ENCODE measurements at regions not wholly inside any gene's neighbourhood (a gene's known extent, or its start where the extent isn't known, plus 50 kb on each side); places are given as distances from the start of the nearest gene placed in this dataset.

DNA sequence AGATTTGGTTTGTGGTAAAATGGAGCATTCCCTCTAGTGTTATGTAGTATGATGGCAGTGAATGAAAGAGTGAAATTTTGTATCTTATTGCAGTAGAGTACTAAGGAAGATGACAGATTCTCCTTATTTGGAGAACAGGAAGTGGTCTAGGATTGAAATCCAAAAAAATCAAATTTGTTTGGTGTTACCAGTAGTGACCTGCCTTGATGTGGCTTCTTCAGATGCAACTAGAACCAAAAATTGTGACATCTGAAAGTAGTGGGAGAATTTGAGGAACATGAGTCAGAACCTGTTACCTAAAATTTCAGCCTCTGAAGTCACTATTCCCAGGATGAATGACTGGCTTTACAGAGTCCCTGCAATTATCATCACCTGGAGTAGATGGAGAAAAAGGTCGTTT is 165.9 kb downstream of the KLF5 start:
- intact Hi-C loops (cut with DNase I) = no loop called here
- no peak for ATAC-seq

DNA sequence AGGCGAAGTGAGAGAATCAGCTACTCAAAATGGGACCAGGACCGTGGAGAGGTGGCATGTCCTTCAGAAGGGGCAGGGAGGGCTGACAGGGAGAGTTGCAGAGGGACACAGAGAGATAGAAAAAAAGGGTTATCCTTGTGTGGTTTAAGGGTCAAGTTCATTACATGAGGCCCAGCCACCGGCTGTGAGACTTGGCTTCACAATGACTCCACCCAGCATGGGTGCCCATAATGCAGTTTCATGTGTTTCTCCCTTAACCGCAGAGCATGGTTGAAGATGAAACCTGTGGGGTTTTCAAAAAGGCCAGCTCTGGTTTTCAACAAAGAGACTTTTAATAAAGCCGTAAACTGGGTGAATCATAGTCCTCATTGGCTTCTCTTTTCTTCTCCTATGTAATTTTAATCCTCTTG is 164.6 kb downstream of the KLF5 start:
- TF ChIP-seq, protein P1, sequence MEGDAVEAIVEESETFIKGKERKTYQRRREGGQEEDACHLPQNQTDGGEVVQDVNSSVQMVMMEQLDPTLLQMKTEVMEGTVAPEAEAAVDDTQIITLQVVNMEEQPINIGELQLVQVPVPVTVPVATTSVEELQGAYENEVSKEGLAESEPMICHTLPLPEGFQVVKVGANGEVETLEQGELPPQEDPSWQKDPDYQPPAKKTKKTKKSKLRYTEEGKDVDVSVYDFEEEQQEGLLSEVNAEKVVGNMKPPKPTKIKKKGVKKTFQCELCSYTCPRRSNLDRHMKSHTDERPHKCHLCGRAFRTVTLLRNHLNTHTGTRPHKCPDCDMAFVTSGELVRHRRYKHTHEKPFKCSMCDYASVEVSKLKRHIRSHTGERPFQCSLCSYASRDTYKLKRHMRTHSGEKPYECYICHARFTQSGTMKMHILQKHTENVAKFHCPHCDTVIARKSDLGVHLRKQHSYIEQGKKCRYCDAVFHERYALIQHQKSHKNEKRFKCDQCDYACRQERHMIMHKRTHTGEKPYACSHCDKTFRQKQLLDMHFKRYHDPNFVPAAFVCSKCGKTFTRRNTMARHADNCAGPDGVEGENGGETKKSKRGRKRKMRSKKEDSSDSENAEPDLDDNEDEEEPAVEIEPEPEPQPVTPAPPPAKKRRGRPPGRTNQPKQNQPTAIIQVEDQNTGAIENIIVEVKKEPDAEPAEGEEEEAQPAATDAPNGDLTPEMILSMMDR (IDR thresholded peaks at IDR 0.05) = no peak
- ATAC-seq (no peak), DNase-seq (no peak)
- Histone ChIP-seq H3K4me1 (no peaks in the 10 kb centered on the region), H3K9me3 (no peaks in the 10 kb centered on the region), H3K4me3 (no peak overlapping the region), H3K27me3 (ENCODE audit: insufficient read depth in 3 of 3, low read length in 2 of 3) (no peaks in the 10 kb centered on the region), H3K27ac (no peak overlapping the region), H3K36me3 (ENCODE audit: insufficient read depth in 1 of 2, low read depth in 1 of 2) (no peaks in the 10 kb centered on the region)
- 68 to 76% (median 76%) methylated on average over 5 of the region's 5 CpGs for WGBS, 3 donors
- intact Hi-C loops (cut with DNase I) = no loop called here

More for the DNA sequence above, 165.9 kb downstream of the KLF5 start:
- no peak for DNase-seq
- H3K4me3 ChIP-seq = no peak overlapping the region
- no peak overlapping the region for H3K27ac ChIP-seq
- no peaks in the 10 kb centered on the region for H3K4me1 ChIP-seq
- 40 to 56% (median 42%) methylated on average over 1 of the region's 1 CpG for WGBS, 3 donors
- no peaks in the 10 kb centered on the region for H3K36me3 ChIP-seq (ENCODE audit: insufficient read depth in 1 of 2, low read depth in 1 of 2)
- TF ChIP-seq, protein P1 (IDR thresholded peaks at IDR 0.05) = no peak
- H3K27me3 ChIP-seq (ENCODE audit: insufficient read depth in 3 of 3, low read length in 2 of 3) = no peaks in the 10 kb centered on the region
- no peaks in the 10 kb centered on the region for H3K9me3 ChIP-seq

DNA sequence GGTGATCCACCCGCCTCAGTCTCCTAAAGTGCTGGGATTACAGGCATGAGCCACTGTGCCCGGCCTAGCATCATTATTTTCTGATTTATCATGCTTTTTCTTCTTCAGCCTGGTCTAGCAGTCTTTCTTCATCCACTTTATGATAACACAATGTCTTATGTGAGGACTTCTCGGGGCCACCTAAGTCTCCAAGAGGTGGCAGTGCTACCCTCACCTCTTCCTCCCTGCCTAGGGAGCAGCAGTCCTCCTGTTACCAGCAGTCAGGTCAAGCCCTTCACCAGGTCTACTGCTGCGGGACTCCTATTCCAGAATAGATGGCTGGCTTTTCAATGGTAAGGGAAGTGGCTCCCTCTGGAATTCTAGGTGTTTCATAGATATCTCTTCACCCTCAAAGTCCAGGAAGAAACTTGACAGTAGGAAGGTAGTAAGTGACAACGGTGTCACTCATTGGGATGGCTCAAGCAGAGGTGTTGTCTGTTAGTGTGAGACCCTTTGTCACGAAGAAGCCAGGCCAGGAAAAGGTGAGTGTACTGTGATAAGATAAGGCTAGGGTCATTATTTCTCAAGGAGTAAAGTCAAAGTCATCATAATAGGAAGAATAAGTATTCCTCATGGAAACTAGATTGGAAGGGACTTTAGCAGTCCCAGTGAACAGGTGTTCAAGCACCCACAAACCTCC is 164.0 kb downstream of the KLF5 start:
- WGBS, 3 donors = 90 to 92% (median 92%) methylated on average over 6 of the region's 6 CpGs
- intact Hi-C loops (cut with DNase I) = no loop called here
- no peak for ATAC-seq

DNA sequence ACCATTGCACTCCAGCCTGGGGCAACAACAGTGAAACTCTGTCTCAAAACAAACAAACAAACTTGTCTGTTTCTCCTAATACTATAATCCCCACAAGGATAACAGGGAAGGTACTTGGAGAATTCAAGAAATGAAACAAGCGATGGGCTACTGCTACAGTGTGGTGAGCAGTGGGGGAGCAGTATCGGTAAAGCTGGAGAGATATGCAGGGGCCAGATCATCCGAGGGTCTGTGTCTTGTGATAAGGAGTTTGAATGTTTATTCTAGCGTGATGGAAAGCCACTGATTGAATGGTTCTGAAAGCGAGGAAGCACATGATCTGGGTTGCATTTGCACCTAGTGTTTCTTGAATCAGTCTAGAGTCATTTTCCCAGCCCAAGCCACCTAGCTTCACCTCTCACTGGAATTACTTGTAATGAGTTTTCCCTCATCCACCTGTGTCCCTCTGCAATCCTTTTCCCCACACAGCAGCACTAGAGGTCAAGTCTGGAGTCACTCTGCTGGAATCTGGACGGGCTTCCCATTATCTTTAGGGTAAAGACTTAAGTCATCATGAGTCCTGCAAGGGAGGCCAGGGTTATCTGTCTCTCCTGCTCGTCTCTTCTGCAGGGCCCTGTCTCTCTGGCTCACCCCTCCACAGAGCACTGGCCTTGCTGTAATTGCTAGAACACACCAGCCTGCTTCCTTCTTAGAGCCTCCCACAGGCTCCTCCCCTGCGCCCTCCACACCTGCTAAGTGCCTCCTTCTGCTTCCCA is 162.3 kb downstream of the KLF5 start:
- DNase-seq (no peak), ATAC-seq (no peak)
- no peak overlapping the region for H3K27ac ChIP-seq
- 71 to 74% (median 73%) methylated on average over 8 of the region's 8 CpGs for WGBS, 3 donors
- H3K36me3 ChIP-seq (ENCODE audit: insufficient read depth in 1 of 2, low read depth in 1 of 2) = no peaks in the 10 kb centered on the region
- no peaks in the 10 kb centered on the region for H3K4me1 ChIP-seq
- no peak overlapping the region for H3K4me3 ChIP-seq
- TF ChIP-seq, protein P1 (IDR thresholded peaks at IDR 0.05) = no peak
- H3K27me3 ChIP-seq (ENCODE audit: insufficient read depth in 3 of 3, low read length in 2 of 3) = no peaks in the 10 kb centered on the region
- intact Hi-C loops (cut with DNase I) = no loop called here
- no peaks in the 10 kb centered on the region for H3K9me3 ChIP-seq

More for the DNA sequence above, 164.0 kb downstream of the KLF5 start:
- no peak overlapping the region for H3K27ac ChIP-seq
- H3K4me3 ChIP-seq = no peak overlapping the region
- TF ChIP-seq, protein P1 (IDR thresholded peaks at IDR 0.05) = no peak
- no peaks in the 10 kb centered on the region for H3K27me3 ChIP-seq (ENCODE audit: insufficient read depth in 3 of 3, low read length in 2 of 3)
- DNase-seq = no peak
- H3K36me3 ChIP-seq (ENCODE audit: insufficient read depth in 1 of 2, low read depth in 1 of 2) = no peaks in the 10 kb centered on the region
- H3K4me1 ChIP-seq = no peaks in the 10 kb centered on the region
- no peaks in the 10 kb centered on the region for H3K9me3 ChIP-seq
